ENCODE measurements at regions not wholly inside any gene's neighbourhood (a gene's known extent, or its start where the extent isn't known, plus 50 kb on each side); places are given as distances from the start of the nearest gene placed in this dataset.

- Histone ChIP-seq H3K9me2 (replicated peaks; ENCODE audit: low read depth, low read length) (no peaks in the 10 kb centered on the region), H3K27me3 (ENCODE audit: insufficient read depth, low read length, poor library complexity, severe bottlenecking) (no peaks in the 10 kb centered on the region), H3K4me3 (ENCODE audit: low read length, poor library complexity, severe bottlenecking) (no peak overlapping the region), H3K79me2 (ENCODE audit: insufficient read depth, low read length) (no peaks in the 10 kb centered on the region), H3K9ac (ENCODE audit: low read depth, low read length, poor library complexity, severe bottlenecking) (no peak overlapping the region), H3K4me2 (ENCODE audit: low read depth, low read length, poor library complexity, severe bottlenecking) (no peak overlapping the region), H4K20me1 (ENCODE audit: insufficient read depth, low read length, poor library complexity, severe bottlenecking) (no peaks in the 10 kb centered on the region), H3K36me3 (ENCODE audit: insufficient read depth, low read length) (no peaks in the 10 kb centered on the region), H2AFZ (ENCODE audit: low read length) (no peak overlapping the region), H3K4me1 (ENCODE audit: insufficient read depth, low read length, poor library complexity, severe bottlenecking) (no peaks in the 10 kb centered on the region), H3K9me3 (ENCODE audit: insufficient read depth, low read depth, low read length) (no peaks in the 10 kb centered on the region), H3F3A (ENCODE audit: low read depth) (no peaks in the 10 kb centered on the region)
- TF ChIP-seq EZH2phosphoT487 (IDR thresholded peaks at IDR 0.05; ENCODE audit: borderline replicate concordance): no peak
- TF ChIP-seq, protein P1, sequence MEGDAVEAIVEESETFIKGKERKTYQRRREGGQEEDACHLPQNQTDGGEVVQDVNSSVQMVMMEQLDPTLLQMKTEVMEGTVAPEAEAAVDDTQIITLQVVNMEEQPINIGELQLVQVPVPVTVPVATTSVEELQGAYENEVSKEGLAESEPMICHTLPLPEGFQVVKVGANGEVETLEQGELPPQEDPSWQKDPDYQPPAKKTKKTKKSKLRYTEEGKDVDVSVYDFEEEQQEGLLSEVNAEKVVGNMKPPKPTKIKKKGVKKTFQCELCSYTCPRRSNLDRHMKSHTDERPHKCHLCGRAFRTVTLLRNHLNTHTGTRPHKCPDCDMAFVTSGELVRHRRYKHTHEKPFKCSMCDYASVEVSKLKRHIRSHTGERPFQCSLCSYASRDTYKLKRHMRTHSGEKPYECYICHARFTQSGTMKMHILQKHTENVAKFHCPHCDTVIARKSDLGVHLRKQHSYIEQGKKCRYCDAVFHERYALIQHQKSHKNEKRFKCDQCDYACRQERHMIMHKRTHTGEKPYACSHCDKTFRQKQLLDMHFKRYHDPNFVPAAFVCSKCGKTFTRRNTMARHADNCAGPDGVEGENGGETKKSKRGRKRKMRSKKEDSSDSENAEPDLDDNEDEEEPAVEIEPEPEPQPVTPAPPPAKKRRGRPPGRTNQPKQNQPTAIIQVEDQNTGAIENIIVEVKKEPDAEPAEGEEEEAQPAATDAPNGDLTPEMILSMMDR (conservative IDR thresholded peaks at IDR 0.05; ENCODE audit: low read length): no peak
Measured at GRCh38 chr5:93277051-93277450, 304.0 kb downstream of the NR2F1-AS1 start.

DNA sequence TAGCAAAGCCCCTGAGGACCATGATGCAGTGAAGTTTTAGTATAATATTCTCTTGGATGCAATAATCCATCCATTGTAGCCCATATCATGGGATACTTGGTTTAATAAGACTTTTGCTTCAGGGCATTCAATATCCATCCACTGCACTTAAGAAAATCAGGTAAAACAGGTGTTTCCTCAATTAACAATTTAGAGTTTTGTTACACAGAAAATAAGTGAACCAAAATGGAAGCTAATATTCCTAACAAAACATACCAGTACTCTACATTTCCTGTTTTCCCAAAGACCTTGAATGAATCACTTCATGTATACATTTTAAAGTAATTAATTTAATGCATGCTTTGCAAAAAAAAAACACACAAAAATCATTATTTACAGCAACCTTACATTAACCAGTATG is 305.6 kb downstream of the NR2F1-AS1 start:
- H3K27me3 ChIP-seq (ENCODE audit: insufficient read depth, low read length, poor library complexity, severe bottlenecking): no peaks in the 10 kb centered on the region
- no peak for TF ChIP-seq EZH2phosphoT487 (IDR thresholded peaks at IDR 0.05; ENCODE audit: borderline replicate concordance)
- TF ChIP-seq, protein P1 (conservative IDR thresholded peaks at IDR 0.05; ENCODE audit: low read length): no peak
- H4K20me1 ChIP-seq (ENCODE audit: insufficient read depth, low read length, poor library complexity, severe bottlenecking): no peaks in the 10 kb centered on the region
- no peak overlapping the region for H3K9ac ChIP-seq (ENCODE audit: low read depth, low read length, poor library complexity, severe bottlenecking)
- H3K9me2 ChIP-seq (replicated peaks; ENCODE audit: low read depth, low read length): no peaks in the 10 kb centered on the region
- no peak overlapping the region for H2AFZ ChIP-seq (ENCODE audit: low read length)
- no peak overlapping the region for H3K4me3 ChIP-seq (ENCODE audit: low read length, poor library complexity, severe bottlenecking)
- H3K36me3 ChIP-seq (ENCODE audit: insufficient read depth, low read length): no peaks in the 10 kb centered on the region
- H3K4me2 ChIP-seq (ENCODE audit: low read depth, low read length, poor library complexity, severe bottlenecking): no peak overlapping the region
- no peaks in the 10 kb centered on the region for H3K79me2 ChIP-seq (ENCODE audit: insufficient read depth, low read length)
- no peaks in the 10 kb centered on the region for H3K4me1 ChIP-seq (ENCODE audit: insufficient read depth, low read length, poor library complexity, severe bottlenecking)
- H3K9me3 ChIP-seq (ENCODE audit: insufficient read depth, low read depth, low read length): no peaks in the 10 kb centered on the region
- no peaks in the 10 kb centered on the region for H3F3A ChIP-seq (ENCODE audit: low read depth)

DNA sequence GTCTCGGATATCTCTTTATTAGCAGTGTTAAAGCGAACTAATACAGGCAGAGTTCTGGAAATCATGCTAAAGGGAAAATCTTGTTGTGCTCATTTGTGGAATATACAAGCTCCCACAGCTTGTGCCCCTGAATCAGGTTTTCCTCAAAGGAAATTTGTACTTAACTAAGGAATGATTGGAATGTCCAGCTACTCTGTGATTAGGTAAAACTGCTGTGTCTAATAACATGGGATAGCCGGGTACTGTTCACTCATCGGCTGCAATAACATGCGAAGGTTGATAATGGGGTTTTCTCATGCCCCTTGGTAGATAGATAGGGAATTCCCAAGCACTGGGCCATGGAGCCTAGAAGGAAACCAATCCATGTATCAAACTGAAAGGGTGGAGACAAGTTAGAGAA is 306.7 kb downstream of the NR2F1-AS1 start:
- Histone ChIP-seq H2AFZ (ENCODE audit: low read length) (no peak overlapping the region), H4K20me1 (ENCODE audit: insufficient read depth, low read length, poor library complexity, severe bottlenecking) (no peaks in the 10 kb centered on the region), H3K9me2 (replicated peaks; ENCODE audit: low read depth, low read length) (no peaks in the 10 kb centered on the region), H3K4me3 (ENCODE audit: low read length, poor library complexity, severe bottlenecking) (no peak overlapping the region), H3K9me3 (ENCODE audit: insufficient read depth, low read depth, low read length) (no peaks in the 10 kb centered on the region), H3K9ac (ENCODE audit: low read depth, low read length, poor library complexity, severe bottlenecking) (no peak overlapping the region), H3K27me3 (ENCODE audit: insufficient read depth, low read length, poor library complexity, severe bottlenecking) (no peaks in the 10 kb centered on the region), H3K4me2 (ENCODE audit: low read depth, low read length, poor library complexity, severe bottlenecking) (no peak overlapping the region), H3F3A (ENCODE audit: low read depth) (no peaks in the 10 kb centered on the region), H3K79me2 (ENCODE audit: insufficient read depth, low read length) (no peaks in the 10 kb centered on the region), H3K36me3 (ENCODE audit: insufficient read depth, low read length) (no peaks in the 10 kb centered on the region), H3K4me1 (ENCODE audit: insufficient read depth, low read length, poor library complexity, severe bottlenecking) (no peaks in the 10 kb centered on the region)
- TF ChIP-seq, protein P1 (conservative IDR thresholded peaks at IDR 0.05; ENCODE audit: low read length): no peak
- no peak for TF ChIP-seq EZH2phosphoT487 (IDR thresholded peaks at IDR 0.05; ENCODE audit: borderline replicate concordance)

All from Loucy (cell line).